Liver (tissue), 8 donors: ENCODE measurements at regions not wholly inside any gene's neighbourhood (a gene's known extent, or its start where the extent isn't known, plus 50 kb on each side); places are given as distances from the start of the nearest gene placed in this dataset.

Experiments used
- DNase-seq: peaks from one replicate; pipeline ENCODE4 v3.0.0-alpha.2; 2017; ENCODE audit warnings: low spot score
- H3K27ac ChIP-seq, 2 donors: one replicate each; pipeline ENCODE4 v1.7.0; 2013; ENCODE audit warnings: inconsistent platforms in 2 of 2, low read length in 2 of 2, control low read depth in 1 of 2, low read depth in 1 of 2, mild to moderate bottlenecking in 1 of 2
- H3K27me3 ChIP-seq, 4 donors: one replicate each; pipeline versions ENCODE4 v1.6.1 to v1.7.0; 2013; ENCODE audit warnings: low read length in 3 of 4, inconsistent platforms in 1 of 4, mild to moderate bottlenecking in 1 of 4, moderate library complexity in 1 of 4; ENCODE audit not compliant: control insufficient read depth in 4 of 4, insufficient read depth in 4 of 4
- H3K36me3 ChIP-seq, 4 donors: one replicate each; pipeline versions ENCODE4 v1.6.1 to v1.7.0; 2013; ENCODE audit warnings: low read length in 3 of 4, mild to moderate bottlenecking in 3 of 4, low read depth in 1 of 4, moderate library complexity in 1 of 4; ENCODE audit not compliant: control insufficient read depth in 4 of 4, insufficient read depth in 3 of 4
- H3K4me1 ChIP-seq, 4 donors: one replicate each; pipeline versions ENCODE4 v1.6.1 to v1.7.0; 2013; ENCODE audit warnings: low read length in 3 of 4, mild to moderate bottlenecking in 3 of 4, moderate library complexity in 1 of 4; ENCODE audit not compliant: control insufficient read depth in 4 of 4, insufficient read depth in 4 of 4
- H3K4me3 ChIP-seq, 3 donors: one replicate each; pipeline versions ENCODE4 v1.6.1 to v1.7.0; 2013; ENCODE audit warnings: low read length in 3 of 3, control low read depth in 1 of 3, low read depth in 1 of 3, mild to moderate bottlenecking in 1 of 3
- H3K9ac ChIP-seq, 2 donors: one replicate each; pipeline ENCODE4 v1.7.0; 2013; ENCODE audit warnings: low read length in 2 of 2, mild to moderate bottlenecking in 2 of 2, moderate library complexity in 2 of 2, control low read depth in 1 of 2, low read depth in 1 of 2
- H3K9me3 ChIP-seq, 4 donors: one replicate each; pipeline versions ENCODE4 v1.6.1 to v1.7.0; 2013; ENCODE audit warnings: low read length in 3 of 4; ENCODE audit not compliant: control insufficient read depth in 4 of 4
- EGR1 ChIP-seq, 2 donors: IDR thresholded peaks; 2 replicates each; pipeline ENCODE4 v1.6.1; 2016 to 2018; ENCODE audit warnings: antibody characterized with exemption in 2 of 2, low read depth in 2 of 2
- FOXA1 ChIP-seq: IDR thresholded peaks from 2 replicates; pipeline ENCODE4 v1.6.1; 2016; ENCODE audit warnings: antibody characterized with exemption
- FOXA2 ChIP-seq: IDR thresholded peaks from 2 replicates; pipeline ENCODE4 v1.6.1; 2016; ENCODE audit warnings: antibody characterized with exemption
- GABPA ChIP-seq, 2 donors: IDR thresholded peaks in 1 of 2; conservative IDR thresholded peaks in 1 of 2; 2 replicates each; pipeline ENCODE4 v1.6.1; 2016; ENCODE audit warnings: antibody characterized with exemption in 2 of 2, mild to moderate bottlenecking in 1 of 2, moderate library complexity in 1 of 2
- HNF4A ChIP-seq, 2 donors: conservative IDR thresholded peaks; 2 replicates each; pipeline ENCODE4 v1.6.1; 2016; ENCODE audit warnings: antibody characterized with exemption in 2 of 2, mild to moderate bottlenecking in 2 of 2
- HNF4G ChIP-seq: IDR thresholded peaks from 2 replicates; pipeline ENCODE4 v1.6.1; 2016; ENCODE audit warnings: antibody characterized with exemption
- JUND ChIP-seq, 2 donors: IDR thresholded peaks; 2 replicates each; pipeline ENCODE4 v1.6.1; 2016; ENCODE audit warnings: antibody characterized with exemption in 2 of 2
- NR2F2 ChIP-seq: IDR thresholded peaks from 2 replicates; pipeline ENCODE4 v1.6.1; 2016; ENCODE audit warnings: antibody characterized with exemption
- RAD21 ChIP-seq, 2 donors: IDR thresholded peaks; 2 replicates each; pipeline ENCODE4 v1.6.1; 2016; ENCODE audit warnings: antibody characterized with exemption in 2 of 2, mild to moderate bottlenecking in 2 of 2
- RXRA ChIP-seq, 2 donors: IDR thresholded peaks; 2 replicates each; pipeline ENCODE4 v1.6.1; 2017 to 2018; ENCODE audit warnings: antibody characterized with exemption in 2 of 2, mild to moderate bottlenecking in 1 of 2
- SP1 ChIP-seq: IDR thresholded peaks from 2 replicates; pipeline ENCODE4 v1.6.1; 2018; ENCODE audit warnings: antibody characterized with exemption, mild to moderate bottlenecking
- TAF1 ChIP-seq: conservative IDR thresholded peaks from 2 replicates; pipeline ENCODE4 v1.6.1; 2016; ENCODE audit warnings: antibody characterized with exemption, mild to moderate bottlenecking
- YY1 ChIP-seq: IDR thresholded peaks from 2 replicates; pipeline ENCODE4 v1.6.1; 2016; ENCODE audit warnings: antibody characterized with exemption, mild to moderate bottlenecking
- WGBS: extraction: QIAGEN DNeasy Blood & Tissue Kit; methylation state at CpG from one replicate; pipeline ENCODE4 v1.1.7; 2013; 5-methylcytosine and 5-hydroxymethylcytosine counted together
- TF ChIP-seq, protein P1 (sequence below): fragments of 150-350 bp; IDR thresholded peaks from 2 replicates; pipeline ENCODE4 v1.5.1; 2017; ENCODE audit warnings: improper control_type of control experiment, low read depth, low read length; ENCODE audit not compliant: missing input control
- TF ChIP-seq, protein P2 (sequence below): IDR thresholded peaks from 2 replicates; pipeline ENCODE4 v1.6.1; 2016; ENCODE audit warnings: antibody characterized with exemption
- TF ChIP-seq, protein P3 (sequence below): IDR thresholded peaks from 2 replicates; pipeline ENCODE4 v1.6.1; 2016; ENCODE audit warnings: antibody characterized with exemption
- TF ChIP-seq, protein P4 (sequence below): IDR thresholded peaks from 2 replicates; pipeline ENCODE4 v1.6.1; 2016; ENCODE audit warnings: antibody characterized with exemption, mild to moderate bottlenecking
- TF ChIP-seq, protein P5 (sequence below): IDR thresholded peaks from 2 replicates; pipeline ENCODE4 v1.6.1; 2016; ENCODE audit warnings: antibody characterized with exemption
- donor health status: healthy.
- donor health status: healthy.
- donor health status: healthy.
- donor health status: healthy.
- donor health status: healthy.

DNA sequence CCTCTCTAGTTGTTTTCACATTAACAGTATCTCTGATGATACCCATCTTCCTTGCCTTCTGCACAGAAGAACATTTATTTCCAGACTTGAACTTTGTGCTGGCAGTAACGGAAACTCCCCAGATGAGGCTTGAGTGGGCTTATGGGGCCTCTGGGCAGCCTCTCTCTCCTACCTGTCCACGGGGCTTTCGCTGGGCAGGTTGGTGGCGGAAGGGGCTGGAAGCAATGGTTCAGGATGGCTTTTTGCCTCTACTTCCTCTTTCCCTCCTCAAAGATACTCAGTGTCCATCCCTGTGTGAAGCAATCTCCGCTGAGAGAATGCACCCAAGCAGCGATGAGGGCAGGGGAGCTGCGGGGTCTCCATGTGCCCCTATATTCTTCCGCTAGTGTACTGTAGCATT is 348.2 kb downstream of the HLX start (continued):
- no peak for TF ChIP-seq RXRA (IDR thresholded peaks at IDR 0.05)
- no peak for TF ChIP-seq NR2F2
- no peak for TF ChIP-seq YY1
- TF ChIP-seq EGR1 (IDR thresholded peaks at IDR 0.05; ENCODE audit: low read depth in 2 of 2), result no peak
- TF ChIP-seq, protein P1, sequence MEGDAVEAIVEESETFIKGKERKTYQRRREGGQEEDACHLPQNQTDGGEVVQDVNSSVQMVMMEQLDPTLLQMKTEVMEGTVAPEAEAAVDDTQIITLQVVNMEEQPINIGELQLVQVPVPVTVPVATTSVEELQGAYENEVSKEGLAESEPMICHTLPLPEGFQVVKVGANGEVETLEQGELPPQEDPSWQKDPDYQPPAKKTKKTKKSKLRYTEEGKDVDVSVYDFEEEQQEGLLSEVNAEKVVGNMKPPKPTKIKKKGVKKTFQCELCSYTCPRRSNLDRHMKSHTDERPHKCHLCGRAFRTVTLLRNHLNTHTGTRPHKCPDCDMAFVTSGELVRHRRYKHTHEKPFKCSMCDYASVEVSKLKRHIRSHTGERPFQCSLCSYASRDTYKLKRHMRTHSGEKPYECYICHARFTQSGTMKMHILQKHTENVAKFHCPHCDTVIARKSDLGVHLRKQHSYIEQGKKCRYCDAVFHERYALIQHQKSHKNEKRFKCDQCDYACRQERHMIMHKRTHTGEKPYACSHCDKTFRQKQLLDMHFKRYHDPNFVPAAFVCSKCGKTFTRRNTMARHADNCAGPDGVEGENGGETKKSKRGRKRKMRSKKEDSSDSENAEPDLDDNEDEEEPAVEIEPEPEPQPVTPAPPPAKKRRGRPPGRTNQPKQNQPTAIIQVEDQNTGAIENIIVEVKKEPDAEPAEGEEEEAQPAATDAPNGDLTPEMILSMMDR, result no peak
- TF ChIP-seq GABPA (IDR thresholded peaks at IDR 0.05 in 1 of 2, conservative IDR thresholded peaks at IDR 0.05 in 1 of 2), result no peak

DNA sequence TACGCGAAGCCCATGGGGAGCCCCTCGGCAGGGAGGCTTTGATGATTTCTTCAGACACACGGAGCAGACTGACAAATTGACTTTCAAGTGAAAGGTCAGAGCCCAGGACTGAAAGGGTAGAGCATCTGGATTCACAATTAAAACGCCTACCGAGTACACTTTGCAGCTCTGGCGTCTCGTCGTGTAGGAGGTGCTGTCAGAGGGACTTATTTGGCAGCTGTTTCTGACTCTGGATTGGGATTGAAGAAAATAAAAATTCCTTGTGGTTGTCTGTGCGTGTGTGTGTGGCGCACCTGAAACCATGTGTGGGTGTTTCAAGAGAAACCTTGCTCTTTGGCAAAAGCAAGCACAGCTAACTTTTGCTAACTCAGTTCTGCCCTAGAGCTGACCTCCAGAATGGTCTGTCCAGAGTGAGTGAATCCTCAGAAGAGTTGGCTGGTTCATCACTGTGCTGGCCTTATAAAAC is 348.7 kb downstream of the HLX start:
- Histone ChIP-seq H3K9ac (no peak overlapping the region), H3K27me3 (no peaks in the 10 kb centered on the region), H3K4me1 (peaks cover 0 to 4% (median 2%) of the 10 kb centered on the region in 4 donors), H3K4me3 (no peak overlapping the region), H3K27ac (no peak overlapping the region), H3K9me3 (peaks cover 0 to 7% (median 0%) of the 10 kb centered on the region in 4 donors), H3K36me3 (no peaks in the 10 kb centered on the region)
- 38% methylated on average over 11 of the region's 11 CpGs for WGBS
- no peak for TF ChIP-seq FOXA2
- no peak for DNase-seq

DNA sequence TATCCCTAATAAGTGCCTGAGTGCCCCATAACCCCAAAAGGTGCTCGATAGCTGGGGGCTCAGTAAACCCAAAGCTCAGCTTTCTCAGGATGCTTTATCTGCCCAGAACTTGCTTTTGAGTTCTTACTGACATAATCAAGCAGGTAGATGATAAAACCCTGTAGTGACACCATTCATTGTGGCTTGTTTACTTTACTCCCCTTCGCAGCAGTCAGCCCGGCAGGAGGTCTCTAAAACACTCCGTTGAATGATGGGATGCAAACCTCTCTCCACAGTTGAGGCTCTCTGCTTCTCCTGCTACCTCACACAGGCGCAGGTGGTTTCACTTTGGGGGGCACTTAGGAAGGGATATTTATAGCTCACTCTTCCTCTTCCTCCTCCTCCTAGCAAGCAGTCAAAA is 349.4 kb downstream of the HLX start:
- TF ChIP-seq, protein P2, sequence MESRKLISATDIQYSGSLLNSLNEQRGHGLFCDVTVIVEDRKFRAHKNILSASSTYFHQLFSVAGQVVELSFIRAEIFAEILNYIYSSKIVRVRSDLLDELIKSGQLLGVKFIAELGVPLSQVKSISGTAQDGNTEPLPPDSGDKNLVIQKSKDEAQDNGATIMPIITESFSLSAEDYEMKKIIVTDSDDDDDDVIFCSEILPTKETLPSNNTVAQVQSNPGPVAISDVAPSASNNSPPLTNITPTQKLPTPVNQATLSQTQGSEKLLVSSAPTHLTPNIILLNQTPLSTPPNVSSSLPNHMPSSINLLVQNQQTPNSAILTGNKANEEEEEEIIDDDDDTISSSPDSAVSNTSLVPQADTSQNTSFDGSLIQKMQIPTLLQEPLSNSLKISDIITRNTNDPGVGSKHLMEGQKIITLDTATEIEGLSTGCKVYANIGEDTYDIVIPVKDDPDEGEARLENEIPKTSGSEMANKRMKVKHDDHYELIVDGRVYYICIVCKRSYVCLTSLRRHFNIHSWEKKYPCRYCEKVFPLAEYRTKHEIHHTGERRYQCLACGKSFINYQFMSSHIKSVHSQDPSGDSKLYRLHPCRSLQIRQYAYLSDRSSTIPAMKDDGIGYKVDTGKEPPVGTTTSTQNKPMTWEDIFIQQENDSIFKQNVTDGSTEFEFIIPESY, result no peak
- TF ChIP-seq, protein P3, sequence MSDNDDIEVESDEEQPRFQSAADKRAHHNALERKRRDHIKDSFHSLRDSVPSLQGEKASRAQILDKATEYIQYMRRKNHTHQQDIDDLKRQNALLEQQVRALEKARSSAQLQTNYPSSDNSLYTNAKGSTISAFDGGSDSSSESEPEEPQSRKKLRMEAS, result no peak
- TF ChIP-seq, protein P4, sequence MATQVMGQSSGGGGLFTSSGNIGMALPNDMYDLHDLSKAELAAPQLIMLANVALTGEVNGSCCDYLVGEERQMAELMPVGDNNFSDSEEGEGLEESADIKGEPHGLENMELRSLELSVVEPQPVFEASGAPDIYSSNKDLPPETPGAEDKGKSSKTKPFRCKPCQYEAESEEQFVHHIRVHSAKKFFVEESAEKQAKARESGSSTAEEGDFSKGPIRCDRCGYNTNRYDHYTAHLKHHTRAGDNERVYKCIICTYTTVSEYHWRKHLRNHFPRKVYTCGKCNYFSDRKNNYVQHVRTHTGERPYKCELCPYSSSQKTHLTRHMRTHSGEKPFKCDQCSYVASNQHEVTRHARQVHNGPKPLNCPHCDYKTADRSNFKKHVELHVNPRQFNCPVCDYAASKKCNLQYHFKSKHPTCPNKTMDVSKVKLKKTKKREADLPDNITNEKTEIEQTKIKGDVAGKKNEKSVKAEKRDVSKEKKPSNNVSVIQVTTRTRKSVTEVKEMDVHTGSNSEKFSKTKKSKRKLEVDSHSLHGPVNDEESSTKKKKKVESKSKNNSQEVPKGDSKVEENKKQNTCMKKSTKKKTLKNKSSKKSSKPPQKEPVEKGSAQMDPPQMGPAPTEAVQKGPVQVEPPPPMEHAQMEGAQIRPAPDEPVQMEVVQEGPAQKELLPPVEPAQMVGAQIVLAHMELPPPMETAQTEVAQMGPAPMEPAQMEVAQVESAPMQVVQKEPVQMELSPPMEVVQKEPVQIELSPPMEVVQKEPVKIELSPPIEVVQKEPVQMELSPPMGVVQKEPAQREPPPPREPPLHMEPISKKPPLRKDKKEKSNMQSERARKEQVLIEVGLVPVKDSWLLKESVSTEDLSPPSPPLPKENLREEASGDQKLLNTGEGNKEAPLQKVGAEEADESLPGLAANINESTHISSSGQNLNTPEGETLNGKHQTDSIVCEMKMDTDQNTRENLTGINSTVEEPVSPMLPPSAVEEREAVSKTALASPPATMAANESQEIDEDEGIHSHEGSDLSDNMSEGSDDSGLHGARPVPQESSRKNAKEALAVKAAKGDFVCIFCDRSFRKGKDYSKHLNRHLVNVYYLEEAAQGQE, result no peak
- TF ChIP-seq SP1 (no peak), HNF4A (conservative IDR thresholded peaks at IDR 0.05) (no peak), NR2F2 (no peak), HNF4G (no peak), YY1 (no peak), TAF1 (no peak), EGR1 (IDR thresholded peaks at IDR 0.05; ENCODE audit: low read depth in 2 of 2) (no peak), JUND (IDR thresholded peaks at IDR 0.05) (no peak), GABPA (IDR thresholded peaks at IDR 0.05 in 1 of 2, conservative IDR thresholded peaks at IDR 0.05 in 1 of 2) (no peak), FOXA2 (no peak), RAD21 (IDR thresholded peaks at IDR 0.05) (no peak), RXRA (IDR thresholded peaks at IDR 0.05) (no peak), FOXA1 (no peak)
- TF ChIP-seq, protein P5, sequence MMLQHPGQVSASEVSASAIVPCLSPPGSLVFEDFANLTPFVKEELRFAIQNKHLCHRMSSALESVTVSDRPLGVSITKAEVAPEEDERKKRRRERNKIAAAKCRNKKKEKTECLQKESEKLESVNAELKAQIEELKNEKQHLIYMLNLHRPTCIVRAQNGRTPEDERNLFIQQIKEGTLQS, result no peak
- TF ChIP-seq, protein P1, result no peak
- H3K27me3 ChIP-seq, result no peaks in the 10 kb centered on the region
- no peak overlapping the region for H3K4me3 ChIP-seq
- H3K4me1 ChIP-seq, result peaks cover 0 to 4% (median 2%) of the 10 kb centered on the region in 4 donors
- peaks cover 0 to 7% (median 0%) of the 10 kb centered on the region in 4 donors for H3K9me3 ChIP-seq
- no peak for DNase-seq
- H3K36me3 ChIP-seq, result no peaks in the 10 kb centered on the region
- H3K27ac ChIP-seq, result no peak overlapping the region
- H3K9ac ChIP-seq, result no peak overlapping the region
- WGBS, result 44% methylated on average over 5 of the region's 5 CpGs
